GM19455 (cell line): ENCODE measurements at regions not wholly inside any gene's neighbourhood (a gene's known extent, or its start where the extent isn't known, plus 50 kb on each side); places are given as distances from the start of the nearest gene placed in this dataset.

Source experiments
- ATAC-seq: cut with Tn5 transposase; IDR thresholded peaks from one replicate; pipeline ENCODE4 v1.9.1; 2021; ENCODE audit not compliant: unreplicated experiment

GRCh38 chr12:90015228-90015627 is 306.6 kb upstream of the ATP2B1 start:
- no peak for ATAC-seq

GRCh38 chr12:90013409-90013808 is 304.8 kb upstream of the ATP2B1 start:
- peak; percentile 76 for ATAC-seq

DNA sequence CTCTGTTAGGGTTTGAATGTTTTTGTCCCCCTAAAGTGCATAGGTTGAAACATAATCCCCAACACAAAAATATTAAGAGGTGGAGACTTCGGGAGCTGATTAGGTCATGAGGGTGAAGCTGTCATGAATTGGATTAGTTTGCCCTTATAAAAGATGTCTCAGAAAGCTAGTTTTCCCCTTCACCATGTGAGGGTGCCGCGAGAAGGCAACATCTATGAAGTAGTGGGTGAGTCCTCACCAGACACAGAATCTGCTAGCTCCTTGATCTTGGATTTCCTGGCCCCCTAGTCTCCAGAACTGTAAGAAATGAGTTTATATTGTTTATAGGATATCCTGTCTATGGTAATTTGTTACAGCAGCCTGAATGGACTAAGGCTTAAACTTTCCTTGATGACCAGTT is 301.5 kb upstream of the ATP2B1 start:
- no peak for ATAC-seq

DNA sequence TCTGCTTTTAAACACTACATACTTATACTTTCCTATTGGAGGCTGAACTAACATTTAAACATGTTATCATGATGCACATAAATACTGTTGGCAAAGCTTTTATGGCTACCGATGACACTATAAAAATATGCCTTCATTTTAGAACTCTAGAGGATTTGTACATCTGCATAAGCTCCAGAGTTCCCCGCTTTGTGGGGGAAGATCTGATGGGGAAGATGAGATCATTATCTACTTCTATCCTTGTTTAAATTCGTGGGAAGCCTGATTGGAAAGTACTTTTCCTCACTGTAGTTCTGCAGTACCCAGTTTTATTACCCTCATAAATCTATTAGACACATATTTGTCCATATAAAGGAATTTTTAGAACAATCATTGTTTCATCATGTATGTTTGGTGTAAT is 299.6 kb upstream of the ATP2B1 start:
- ATAC-seq: no peak

DNA sequence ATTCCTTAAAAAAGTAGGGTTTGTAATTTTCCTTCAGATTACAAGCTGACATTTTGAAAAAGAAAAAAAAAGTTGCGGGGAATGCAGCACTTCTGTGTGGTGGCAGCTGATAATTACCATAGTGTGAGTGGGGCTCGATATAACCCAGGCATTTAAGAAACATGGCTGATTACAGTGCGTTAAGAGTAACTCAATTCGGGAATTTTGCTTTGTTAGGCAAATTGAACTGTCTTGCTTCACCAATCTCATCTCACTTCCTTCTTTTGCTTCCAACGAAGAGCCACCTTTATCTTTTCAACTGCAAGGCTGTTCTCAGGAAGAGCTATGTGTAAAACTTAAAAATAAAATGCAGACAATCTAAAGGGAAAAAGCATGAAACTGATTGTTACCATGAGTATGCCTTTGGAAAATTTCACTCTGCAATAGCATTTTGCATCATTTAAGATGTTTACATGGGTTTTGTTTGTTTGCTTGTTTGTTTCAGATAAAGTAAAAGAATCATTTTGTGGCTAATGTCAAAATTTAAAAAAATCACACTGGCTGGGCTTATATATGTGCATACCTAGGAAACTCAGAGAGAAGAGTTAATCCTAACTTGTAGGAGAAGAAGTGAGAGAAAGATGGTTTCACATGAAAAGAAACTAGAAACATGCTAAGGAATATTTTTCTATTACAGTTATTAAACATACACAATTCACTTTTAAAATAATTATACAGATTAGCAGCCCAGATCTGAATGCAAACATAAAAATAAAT is 295.9 kb upstream of the ATP2B1 start:
- no peak for ATAC-seq

- ATAC-seq: no peak
Observed at GRCh38 chr12:90003688-90004087, 295.1 kb upstream of the ATP2B1 start.

DNA sequence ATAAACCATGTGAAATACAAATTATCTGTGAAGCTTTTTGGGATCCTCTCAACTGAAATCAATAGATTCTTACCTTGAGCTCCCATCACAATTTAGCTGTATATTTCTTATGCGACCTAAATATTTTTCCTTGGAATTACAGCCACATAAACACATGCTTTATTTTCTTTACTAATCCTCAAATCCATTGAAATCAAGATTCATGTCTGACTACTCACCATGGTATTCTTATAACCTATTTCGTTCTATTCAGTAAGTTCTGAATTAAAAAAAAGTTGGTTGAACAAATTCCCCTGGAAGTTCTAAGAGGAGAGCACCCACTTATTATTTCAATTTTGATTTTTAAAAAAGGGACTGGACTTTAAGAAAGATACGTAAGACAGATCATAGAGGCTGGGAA is 292.1 kb upstream of the ATP2B1 start:
- ATAC-seq: no peak

- ATAC-seq: no peak
Observed at GRCh38 chr12:89999699-90000505, 291.3 kb upstream of the ATP2B1 start.

- no peak for ATAC-seq
Observed at GRCh38 chr12:89995870-89996269, 287.2 kb upstream of the ATP2B1 start.

GRCh38 chr12:89994911-89995310 is 286.3 kb upstream of the ATP2B1 start:
- ATAC-seq: no peak

GRCh38 chr12:89993632-89994031 is 285.0 kb upstream of the ATP2B1 start:
- no peak for ATAC-seq

GRCh38 chr12:89992668-89993451 is 284.2 kb upstream of the ATP2B1 start:
- no peak for ATAC-seq

- no peak for ATAC-seq
Observed at GRCh38 chr12:89991807-89992590, 283.4 kb upstream of the ATP2B1 start.

DNA sequence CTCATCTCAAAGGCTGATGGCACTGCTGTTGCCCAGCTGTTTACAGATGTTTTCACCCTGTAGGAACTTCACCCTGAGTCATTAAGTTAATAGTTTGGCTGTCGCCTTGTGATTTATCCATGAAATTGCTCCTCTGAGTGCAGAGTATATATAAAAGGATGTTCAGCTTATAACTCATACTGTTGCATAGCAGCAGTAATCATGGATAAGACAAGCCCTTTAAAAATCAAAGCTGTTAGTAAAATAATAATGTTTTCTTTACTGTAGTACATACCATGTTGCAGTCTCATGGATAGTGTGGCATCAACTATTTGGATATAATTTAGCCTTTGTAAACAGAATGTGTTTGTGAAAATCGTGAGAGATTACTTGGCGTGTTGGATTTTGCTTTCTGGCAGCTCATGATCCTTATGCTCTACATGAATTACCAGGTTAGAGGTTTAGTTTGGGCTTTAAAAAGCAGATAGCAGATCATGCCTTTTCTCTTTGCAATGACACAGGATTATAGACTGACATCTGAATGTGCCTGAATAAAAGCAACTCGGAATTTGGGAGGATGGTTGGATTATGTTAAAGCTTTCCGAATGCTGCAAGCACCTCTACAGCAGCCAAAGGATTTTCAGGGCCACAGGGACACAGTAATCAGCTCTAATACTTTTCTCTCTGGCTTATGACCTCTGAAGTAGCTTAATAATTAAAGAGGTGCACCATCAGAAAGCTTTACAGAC is 279.7 kb upstream of the ATP2B1 start:
- no peak for ATAC-seq

GRCh38 chr12:89985935-89986334 is 277.3 kb upstream of the ATP2B1 start:
- ATAC-seq: no peak

GRCh38 chr12:89984846-89985245 is 276.2 kb upstream of the ATP2B1 start:
- ATAC-seq: no peak

GRCh38 chr12:89983622-89984021 is 275.0 kb upstream of the ATP2B1 start:
- ATAC-seq: no peak

GRCh38 chr12:89980236-89980635 is 271.6 kb upstream of the ATP2B1 start:
- ATAC-seq: no peak

GRCh38 chr12:89977405-89978085 is 268.9 kb upstream of the ATP2B1 start:
- no peak for ATAC-seq

GRCh38 chr12:89976866-89977265 is 268.2 kb upstream of the ATP2B1 start:
- no peak for ATAC-seq
